ENCODE measurements at regions not wholly inside any gene's neighbourhood (a gene's known extent, or its start where the extent isn't known, plus 50 kb on each side); places are given as distances from the start of the nearest gene placed in this dataset.
"Not testable (repeated sequence)": the region's sequence is repeated elsewhere in the genome, so short reads cannot be mapped to it uniquely, and the experiment has no call there.

- intact Hi-C loops (cut with DNase I), result no loop called here
- no peak for TF ChIP-seq CTCF (IDR thresholded peaks at IDR 0.05)
- no peak for TF ChIP-seq POLR2A (IDR thresholded peaks at IDR 0.05)
- 19% methylated on average over 2 of the region's 2 CpGs for WGBS (ENCODE audit: insufficient coverage, low coverage, low lambda C conversion rate, missing lambda C conversion rate)
- ATAC-seq (no peak), DNase-seq (no peak)
- H3K4me1 ChIP-seq, result no peaks in the 10 kb centered on the region
- no peaks in the 10 kb centered on the region for H3K27me3 ChIP-seq
- no peaks in the 10 kb centered on the region for H3K9me3 ChIP-seq
- H3K36me3 ChIP-seq, result no peaks in the 10 kb centered on the region
- H3K27ac ChIP-seq, result no peak overlapping the region
- no peak overlapping the region for H3K4me3 ChIP-seq
Measured at GRCh38 chr13:78540058-78540457, 63.3 kb downstream of the POU4F1 start.

GRCh38 chr13:78526044-78526443 lies 77.3 kb downstream of the POU4F1 start:
- H3K27ac ChIP-seq; intact Hi-C loops (cut with DNase I); H3K9me3 ChIP-seq; ATAC-seq; H3K36me3 ChIP-seq; H3K4me3 ChIP-seq; H3K4me1 ChIP-seq; DNase-seq; H3K27me3 ChIP-seq: not testable (repeated sequence)
- 78% methylated on average over 1 of the region's 8 CpGs for whole genome bisulfite sequencing (ENCODE audit: insufficient coverage, low coverage, low lambda C conversion rate, missing lambda C conversion rate)

- H3K4me3 ChIP-seq, result no peak overlapping the region
Measured at GRCh38 chr13:78524936-78525335, 78.4 kb downstream of the POU4F1 start.

GRCh38 chr13:78521091-78521490 lies 82.3 kb downstream of the POU4F1 start:
- ATAC-seq (no peak), DNase-seq (no peak)
- no peaks in the 10 kb centered on the region for H3K36me3 ChIP-seq
- no peaks in the 10 kb centered on the region for H3K4me1 ChIP-seq
- WGBS (ENCODE audit: insufficient coverage, low coverage, low lambda C conversion rate, missing lambda C conversion rate), result 78% methylated on average over 6 of the region's 6 CpGs
- intact Hi-C loops (cut with DNase I), result no loop called here
- no peak for TF ChIP-seq POLR2A (IDR thresholded peaks at IDR 0.05)
- TF ChIP-seq CTCF (IDR thresholded peaks at IDR 0.05), result no peak
- H3K9me3 ChIP-seq, result no peaks in the 10 kb centered on the region
- no peaks in the 10 kb centered on the region for H3K27me3 ChIP-seq
- H3K4me3 ChIP-seq, result no peak overlapping the region
- no peak overlapping the region for H3K27ac ChIP-seq

More at GRCh38 chr13:78524936-78525335, 78.4 kb downstream of the POU4F1 start:
- H3K27ac ChIP-seq, result no peak overlapping the region
- H3K36me3 ChIP-seq, result no peaks in the 10 kb centered on the region
- H3K27me3 ChIP-seq, result no peaks in the 10 kb centered on the region
- intact Hi-C loops (cut with DNase I), result no loop called here
- TF ChIP-seq POLR2A (IDR thresholded peaks at IDR 0.05), result no peak
- no peak for TF ChIP-seq CTCF (IDR thresholded peaks at IDR 0.05)
- ATAC-seq, result no peak
- DNase-seq, result no peak
- WGBS (ENCODE audit: insufficient coverage, low coverage, low lambda C conversion rate, missing lambda C conversion rate), result 43% methylated on average over 1 of the region's 1 CpG
- H3K4me1 ChIP-seq, result no peaks in the 10 kb centered on the region
- no peaks in the 10 kb centered on the region for H3K9me3 ChIP-seq

GRCh38 chr13:78520425-78520824 lies 82.9 kb downstream of the POU4F1 start:
- DNase-seq (no peak), ATAC-seq (no peak)
- intact Hi-C loops (cut with DNase I), result no loop called here
- no peaks in the 10 kb centered on the region for H3K9me3 ChIP-seq
- no peak overlapping the region for H3K4me3 ChIP-seq
- 38% methylated on average over 2 of the region's 2 CpGs for WGBS (ENCODE audit: insufficient coverage, low coverage, low lambda C conversion rate, missing lambda C conversion rate)
- H3K27me3 ChIP-seq, result no peaks in the 10 kb centered on the region
- TF ChIP-seq CTCF (IDR thresholded peaks at IDR 0.05) (no peak), POLR2A (IDR thresholded peaks at IDR 0.05) (no peak)
- H3K4me1 ChIP-seq, result no peaks in the 10 kb centered on the region
- H3K36me3 ChIP-seq, result no peaks in the 10 kb centered on the region
- no peak overlapping the region for H3K27ac ChIP-seq

- WGBS (ENCODE audit: insufficient coverage, low coverage, low lambda C conversion rate, missing lambda C conversion rate), result 90% methylated on average over 4 of the region's 7 CpGs
- H3K4me3 ChIP-seq; H3K36me3 ChIP-seq; DNase-seq; H3K27ac ChIP-seq; H3K9me3 ChIP-seq; intact Hi-C loops (cut with DNase I); H3K4me1 ChIP-seq; ATAC-seq; H3K27me3 ChIP-seq: not testable (repeated sequence)
Measured at GRCh38 chr13:78518482-78518881, 84.9 kb downstream of the POU4F1 start.
